IPS DF 4.7 (cell line): ENCODE measurements at regions not wholly inside any gene's neighbourhood (a gene's known extent, or its start where the extent isn't known, plus 50 kb on each side); places are given as distances from the start of the nearest gene placed in this dataset.

ENCODE experiments used
- DNase-seq: peaks from one replicate; pipeline ENCODE4 v3.0.0-alpha.2; 2013; ENCODE audit warnings: low spot score; ENCODE audit errors: extremely low read depth

GRCh38 chr13:85405316-85405897 lies 393.8 kb downstream of the SLITRK6 start:
- no peak for DNase-seq

DNA sequence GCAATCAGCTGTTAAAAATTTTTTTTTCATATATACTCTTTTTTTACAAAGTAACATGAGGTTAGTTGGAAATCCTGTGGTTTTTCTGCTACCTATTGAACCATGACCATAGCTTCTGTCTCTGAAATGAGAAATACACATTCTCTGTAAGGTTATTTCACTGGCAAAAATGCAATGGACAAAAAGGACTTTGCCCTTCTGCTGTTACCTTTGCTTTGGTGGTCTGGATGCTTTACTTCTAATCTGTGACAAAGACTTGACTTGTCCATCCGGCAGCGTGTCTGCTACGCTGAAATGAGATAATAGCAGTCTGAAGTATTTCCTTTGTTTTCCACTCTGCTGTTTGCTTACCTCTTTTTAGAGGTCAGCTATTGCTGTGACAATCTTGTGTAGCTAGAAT lies 412.8 kb downstream of the SLITRK6 start:
- DNase-seq = no peak

DNA sequence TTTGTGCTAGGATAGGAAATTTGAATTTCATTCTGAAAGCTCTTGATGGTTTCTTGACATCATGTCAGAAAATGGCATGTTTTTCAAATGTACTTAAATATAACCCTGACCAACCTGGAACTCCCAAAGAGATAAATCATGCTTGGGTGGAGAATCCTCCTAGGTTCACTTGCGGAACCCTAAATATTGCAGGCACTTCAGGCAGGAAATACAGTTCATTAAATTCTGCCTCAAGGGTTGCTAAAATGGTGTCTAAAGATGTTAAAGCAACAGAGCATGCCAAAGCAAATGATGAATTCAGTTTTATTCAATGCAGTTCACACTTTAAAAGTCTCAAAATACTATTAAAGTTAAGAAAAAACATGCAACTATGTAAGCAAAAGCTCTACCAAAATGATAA lies 415.9 kb downstream of the SLITRK6 start:
- DNase-seq = no peak

GRCh38 chr13:85381082-85381481 lies 418.1 kb downstream of the SLITRK6 start:
- no peak for DNase-seq

- DNase-seq = no peak
Measured at GRCh38 chr13:85379991-85380390, 419.2 kb downstream of the SLITRK6 start.

DNA sequence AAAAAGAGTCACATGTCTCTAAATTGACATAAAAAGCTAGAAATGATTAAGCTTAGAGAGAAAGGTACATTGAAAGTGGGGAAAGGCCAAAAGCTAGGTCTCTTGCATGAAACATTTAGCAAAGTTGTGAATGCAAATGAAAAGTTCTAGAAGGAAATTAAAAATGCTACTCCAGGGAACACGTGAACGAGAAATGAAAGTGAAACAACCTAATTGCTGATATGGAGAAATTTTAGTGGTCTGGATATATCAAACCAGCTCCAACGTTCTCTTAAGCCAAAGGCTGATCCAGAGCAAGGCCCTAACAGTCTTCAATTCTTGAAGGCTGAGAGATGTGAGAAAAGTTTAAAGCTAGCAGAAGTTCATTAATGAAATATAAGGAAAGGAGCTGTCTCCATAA lies 419.8 kb downstream of the SLITRK6 start:
- no peak for DNase-seq

GRCh38 chr13:85377783-85378182 lies 421.4 kb downstream of the SLITRK6 start:
- no peak for DNase-seq

GRCh38 chr13:85373322-85373721 lies 425.9 kb downstream of the SLITRK6 start:
- no peak for DNase-seq

DNA sequence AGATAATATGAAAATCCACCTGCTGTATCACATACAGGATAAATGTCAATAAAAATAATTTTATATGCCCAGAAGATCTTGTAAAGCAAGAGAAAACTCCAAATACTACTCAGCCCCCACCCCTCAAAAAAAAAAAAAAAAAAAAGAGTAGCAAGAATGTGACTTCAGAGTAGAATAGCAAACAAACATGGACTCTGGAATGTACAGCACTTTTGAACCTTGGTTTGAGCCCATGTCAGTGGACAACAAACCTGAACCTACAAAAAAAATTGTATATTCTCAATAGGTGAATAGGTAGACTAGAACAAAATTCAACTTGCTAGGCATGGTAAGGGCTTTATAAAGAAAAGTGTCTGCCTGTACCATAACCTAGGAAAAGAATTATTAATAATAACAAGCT lies 428.0 kb downstream of the SLITRK6 start:
- DNase-seq = no peak

GRCh38 chr13:85368686-85369085 lies 430.5 kb downstream of the SLITRK6 start:
- no peak for DNase-seq

- no peak for DNase-seq
Measured at GRCh38 chr13:85367887-85368286, 431.3 kb downstream of the SLITRK6 start.

- no peak for DNase-seq
Measured at GRCh38 chr13:85366759-85367417, 432.3 kb downstream of the SLITRK6 start.

DNA sequence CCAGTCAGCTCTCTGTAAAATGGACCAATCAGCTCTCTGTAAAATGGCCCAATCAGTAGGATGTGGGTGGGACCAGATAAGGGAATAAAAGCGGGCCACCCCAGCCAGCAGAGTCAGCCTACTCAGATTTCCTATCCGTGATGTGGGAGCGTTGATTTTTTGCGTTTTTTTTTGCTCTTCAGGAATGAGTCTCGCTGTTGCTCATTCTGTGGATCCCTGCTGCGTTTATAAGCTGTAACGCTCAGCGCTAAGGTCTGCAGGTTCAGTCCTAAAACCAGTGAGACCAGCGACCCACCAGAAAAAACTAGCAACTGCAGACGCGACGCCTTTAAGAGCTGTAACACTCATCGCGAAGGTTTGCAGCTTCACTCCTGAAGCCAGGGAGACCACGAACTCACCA lies 435.7 kb downstream of the SLITRK6 start:
- no peak for DNase-seq

- DNase-seq = no peak
Measured at GRCh38 chr13:85362980-85363379, 436.2 kb downstream of the SLITRK6 start.

DNA sequence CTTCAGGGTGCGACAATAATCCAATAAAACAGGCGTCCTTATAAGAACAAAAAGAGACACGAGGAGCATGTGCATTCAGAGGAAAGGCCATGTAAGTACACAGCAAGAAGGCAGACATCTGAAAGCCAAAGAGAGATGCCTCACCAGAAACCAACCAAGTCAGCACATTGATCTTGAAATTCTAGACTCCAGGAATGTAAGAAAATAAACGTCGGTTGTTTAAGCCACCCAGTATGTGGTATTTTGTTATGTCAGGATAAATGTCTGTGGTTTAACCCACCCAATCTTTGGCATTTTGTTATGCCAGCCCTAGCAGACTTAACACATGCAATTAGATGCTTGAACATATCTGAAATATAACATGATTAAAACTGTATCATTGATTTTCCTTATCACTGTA lies 452.0 kb downstream of the SLITRK6 start:
- DNase-seq = no peak

GRCh38 chr13:85334187-85334586 lies 465.0 kb downstream of the SLITRK6 start:
- DNase-seq = no peak

DNA sequence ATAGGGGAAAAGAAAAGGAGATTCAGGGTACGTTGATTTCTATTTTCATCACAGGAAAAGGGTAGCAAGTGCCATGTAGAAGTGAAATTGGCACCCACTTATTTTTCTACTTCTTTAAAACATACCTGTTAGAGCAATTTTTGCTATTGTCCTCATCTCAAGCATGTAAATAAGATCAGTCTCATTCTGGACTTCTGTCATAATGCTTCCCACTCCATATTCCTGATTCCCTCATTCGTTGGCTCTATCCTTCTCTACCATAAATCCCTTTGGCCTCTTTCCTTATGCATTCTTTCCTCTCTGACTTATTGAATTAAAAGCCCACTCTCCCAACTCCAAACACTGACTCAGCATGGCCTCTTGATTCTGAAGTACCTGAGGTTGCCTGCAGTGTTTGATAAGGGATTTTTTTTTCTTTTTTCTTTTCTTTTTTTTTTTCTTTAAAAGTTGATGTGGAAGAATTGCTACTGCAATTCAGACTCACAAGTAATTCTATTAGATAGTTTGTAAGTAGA lies 465.7 kb downstream of the SLITRK6 start:
- no peak for DNase-seq

DNA sequence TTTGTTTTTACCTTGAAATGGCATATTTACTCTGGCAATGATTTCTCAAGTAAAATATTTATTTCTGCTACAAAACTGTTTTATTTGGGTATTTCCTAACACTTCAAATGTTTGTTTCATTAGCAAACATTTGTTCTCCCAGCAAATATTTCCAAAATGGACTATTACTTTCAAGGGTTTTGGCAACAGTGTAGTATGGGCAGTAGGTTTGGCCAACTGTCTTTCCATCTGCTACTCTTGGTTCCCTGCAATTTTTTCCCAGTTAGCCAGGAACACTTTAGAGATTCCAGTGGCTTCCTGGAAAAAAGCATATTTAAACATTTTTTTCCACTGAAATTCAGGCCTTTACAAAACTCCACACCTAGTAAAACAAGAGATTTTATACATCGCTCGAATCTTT lies 466.6 kb downstream of the SLITRK6 start:
- no peak for DNase-seq

GRCh38 chr13:85321734-85322133 lies 477.5 kb downstream of the SLITRK6 start:
- no peak for DNase-seq

DNA sequence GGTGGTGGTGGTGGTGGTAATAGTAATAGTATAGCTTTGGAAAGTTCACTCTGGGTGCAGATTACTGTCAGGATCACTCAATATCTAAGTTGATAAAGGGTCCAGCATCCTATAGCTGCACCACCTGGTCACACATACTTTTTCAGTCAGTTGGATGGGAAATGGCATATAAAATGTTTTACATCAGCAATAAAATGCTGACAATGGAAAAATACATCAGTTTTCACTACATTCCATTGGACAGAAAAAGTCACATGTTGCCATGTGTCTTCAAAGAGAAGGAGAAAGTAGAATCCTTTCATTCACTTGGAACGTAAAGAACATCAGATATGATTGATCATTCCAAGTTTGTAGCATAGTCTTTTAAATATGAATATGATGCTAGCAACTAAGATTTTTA lies 481.4 kb downstream of the SLITRK6 start:
- no peak for DNase-seq

DNA sequence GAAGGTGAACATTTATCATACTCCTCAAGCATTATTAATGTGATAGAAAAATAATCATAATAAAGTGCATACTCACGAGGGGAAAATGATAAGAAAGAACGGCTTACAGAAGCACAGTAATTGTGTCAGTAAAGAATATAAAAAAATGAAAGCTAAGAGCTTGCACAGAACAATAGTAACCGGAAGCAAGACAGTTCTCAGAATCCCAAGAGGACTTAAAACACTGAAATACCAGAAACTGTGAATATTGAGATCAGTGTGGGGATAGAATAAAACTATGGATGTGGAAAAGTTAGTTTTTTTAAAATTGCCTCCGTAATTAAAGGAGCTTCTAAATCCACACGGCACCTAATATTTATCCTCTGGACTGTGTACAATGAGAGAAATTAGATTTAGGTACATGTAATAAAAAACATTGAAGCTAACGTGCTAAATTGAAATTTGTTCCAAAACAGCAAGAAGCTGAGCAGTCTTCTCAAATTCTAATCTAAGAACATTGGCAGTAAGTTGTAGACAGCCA lies 482.7 kb downstream of the SLITRK6 start:
- DNase-seq = no peak

DNA sequence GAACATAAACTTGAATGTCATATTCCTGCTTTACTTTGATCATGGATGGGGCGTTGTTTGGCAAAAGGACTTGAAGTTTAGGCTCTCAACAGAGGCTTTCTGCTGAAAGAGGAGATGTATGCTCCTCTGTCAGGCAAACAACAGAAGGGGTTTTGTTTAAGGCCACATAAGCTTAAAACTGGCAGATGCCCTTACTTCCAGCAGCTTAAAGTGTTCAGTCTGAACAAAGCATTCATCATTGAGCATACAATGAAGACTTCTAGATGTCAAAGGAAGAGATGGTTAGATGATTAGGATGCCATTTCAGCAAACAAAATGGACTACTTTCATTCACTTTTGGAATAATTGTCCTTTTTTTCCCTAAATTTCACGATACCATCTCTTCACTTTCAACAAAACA lies 484.5 kb downstream of the SLITRK6 start:
- DNase-seq = no peak
